Superior temporal gyrus (tissue), 1 donor: ENCODE measurements at regions not wholly inside any gene's neighbourhood (a gene's known extent, or its start where the extent isn't known, plus 50 kb on each side); places are given as distances from the start of the nearest gene placed in this dataset.
A peak's percentile ranks its signal among the peaks of the same experiment; 100 is the strongest.
"Not testable (repeated sequence)": the region's sequence is repeated elsewhere in the genome, so short reads cannot be mapped to it uniquely, and the experiment has no call there.

Source experiments
- DNase-seq: peaks from one replicate; pipeline ENCODE4 v3.0.0-alpha.2; 2016; ENCODE audit errors: extremely low spot score

DNA sequence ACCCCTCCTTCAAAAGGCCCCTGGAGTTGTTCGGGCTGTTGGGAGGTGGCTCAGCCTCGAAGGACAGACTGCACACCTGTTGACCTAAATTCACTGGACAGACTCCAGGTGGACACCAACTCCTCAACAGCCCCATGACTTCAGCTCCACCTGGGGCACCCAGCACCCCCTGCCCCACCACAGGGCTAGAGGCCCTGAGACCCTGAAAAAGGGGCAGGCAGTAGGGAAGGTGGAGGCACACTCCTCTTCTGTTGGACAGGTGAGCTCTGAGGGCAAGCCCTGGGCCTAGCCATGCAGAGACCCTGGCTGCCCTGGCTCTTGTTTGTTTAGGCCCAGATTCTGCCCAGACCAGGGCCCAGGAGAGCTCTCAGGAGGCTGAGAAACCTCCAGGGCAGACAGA, 409.7 kb upstream of the CAMK1G start:
- not testable (repeated sequence) for DNase-seq

DNA sequence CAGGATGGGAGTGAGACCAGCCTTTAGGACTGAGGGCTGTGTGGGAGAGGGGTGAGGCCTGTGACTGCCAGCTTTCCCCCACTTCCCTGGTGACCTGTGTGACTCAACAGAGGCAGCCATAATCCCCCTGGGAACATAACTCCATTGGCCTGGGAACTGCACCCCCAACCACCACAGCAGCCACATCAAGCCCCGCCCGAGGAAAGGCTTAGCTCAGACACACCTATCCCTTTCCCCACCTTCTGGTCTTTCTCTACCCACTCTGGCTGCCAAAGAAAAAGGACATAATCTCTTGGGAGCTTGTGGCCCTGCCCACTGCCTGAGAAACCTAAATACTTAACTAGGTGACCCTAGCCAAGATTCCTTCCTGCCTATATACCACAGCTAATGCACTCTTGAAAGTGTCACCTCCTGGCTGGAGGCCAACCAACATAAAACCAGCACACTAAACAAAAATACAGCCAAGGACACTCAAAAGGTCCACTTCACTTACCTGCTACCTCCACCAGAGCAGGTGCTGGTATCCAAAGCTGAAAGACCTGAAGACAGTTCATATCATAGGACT, 406.6 kb upstream of the CAMK1G start:
- no peak for DNase-seq

DNA sequence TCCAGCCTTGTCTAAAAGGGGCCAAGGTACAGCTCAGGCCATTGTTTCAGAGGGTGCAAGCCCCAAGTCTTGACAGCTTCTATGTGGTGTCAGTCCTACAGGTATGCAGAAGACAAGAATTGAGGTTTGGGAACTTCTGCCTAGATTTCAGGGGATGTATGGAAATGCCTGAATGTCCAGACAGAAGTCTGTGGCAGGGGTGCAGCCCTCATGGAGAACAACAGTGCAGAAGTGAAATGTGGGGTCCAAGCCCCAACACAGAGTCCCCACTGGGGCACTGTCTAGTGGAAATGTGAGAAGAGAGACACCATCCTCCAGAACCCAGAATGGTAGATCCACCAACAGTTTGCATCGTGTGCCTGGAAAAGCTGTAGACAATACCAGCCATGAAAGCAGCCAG, 400.3 kb upstream of the CAMK1G start:
- no peak for DNase-seq

DNA sequence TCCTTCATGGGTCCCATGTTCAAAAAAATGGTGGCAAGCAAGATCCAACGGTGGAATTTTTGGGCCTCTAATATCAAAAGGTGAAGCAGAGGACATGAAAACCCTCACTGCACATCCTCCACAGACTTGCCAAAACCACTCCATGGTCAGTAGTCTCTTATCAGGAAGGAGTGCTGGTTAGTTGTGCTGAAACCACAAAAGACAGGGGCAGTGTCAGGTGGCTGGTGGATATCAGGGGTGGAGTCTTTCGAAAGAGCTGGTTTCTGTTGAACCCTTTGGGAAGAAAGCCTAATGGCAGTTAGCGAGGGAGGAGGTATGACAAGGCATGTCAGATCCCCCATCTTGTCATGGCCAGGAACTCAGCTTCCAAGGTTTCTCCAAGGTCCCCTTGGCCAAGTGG, 395.9 kb upstream of the CAMK1G start:
- DNase-seq, result no peak

DNA sequence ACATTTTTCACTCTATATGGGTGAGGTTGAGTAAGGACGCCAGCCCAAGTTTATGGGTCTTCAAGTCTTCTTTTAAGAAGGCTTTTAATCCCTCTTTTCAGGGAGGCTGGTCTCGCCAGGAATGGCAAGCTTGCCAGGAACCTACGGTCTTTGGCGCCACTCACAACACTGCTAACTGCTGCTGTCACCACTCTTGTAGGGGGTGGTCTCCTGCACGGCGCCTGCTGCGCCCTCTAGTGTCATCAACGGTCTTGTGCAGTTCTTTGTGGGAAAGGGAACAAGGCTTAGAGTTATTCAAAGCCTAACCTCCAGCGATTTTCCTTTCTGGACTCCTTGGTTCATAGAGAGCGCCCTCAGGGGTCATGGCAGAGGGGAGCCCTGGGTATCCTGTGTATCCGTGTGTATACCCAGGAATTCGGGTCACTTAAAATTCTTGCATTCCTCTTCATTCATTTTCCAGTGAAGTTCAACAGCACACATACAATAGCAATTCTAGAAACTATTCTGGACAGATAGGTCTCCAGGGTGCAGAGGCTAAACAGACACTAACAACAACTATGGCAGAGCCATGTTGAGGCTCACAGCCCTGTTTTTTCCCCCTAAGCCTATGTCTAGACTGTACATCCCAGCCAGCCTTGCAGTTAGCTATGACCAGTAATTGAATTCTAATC, 392.8 kb upstream of the CAMK1G start:
- DNase-seq, result peak; percentile 44

DNA sequence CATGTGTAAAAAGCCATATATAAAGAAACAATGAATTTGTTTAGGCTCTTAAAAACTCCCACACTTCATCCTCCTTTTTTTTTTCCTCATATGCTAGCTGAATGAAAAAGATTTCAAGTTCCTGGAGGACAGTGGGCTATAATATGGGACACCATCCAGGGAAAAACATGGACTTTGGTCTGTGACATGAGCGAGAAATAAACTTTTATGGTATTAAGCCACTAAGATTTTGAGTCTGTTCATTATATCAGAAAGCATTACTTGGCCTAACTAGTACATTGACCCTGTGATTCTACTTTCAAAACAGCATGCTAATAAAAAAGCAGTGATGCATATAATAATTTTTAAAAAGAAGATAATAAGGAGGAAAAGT, 392.3 kb upstream of the CAMK1G start:
- DNase-seq, result no peak

DNA sequence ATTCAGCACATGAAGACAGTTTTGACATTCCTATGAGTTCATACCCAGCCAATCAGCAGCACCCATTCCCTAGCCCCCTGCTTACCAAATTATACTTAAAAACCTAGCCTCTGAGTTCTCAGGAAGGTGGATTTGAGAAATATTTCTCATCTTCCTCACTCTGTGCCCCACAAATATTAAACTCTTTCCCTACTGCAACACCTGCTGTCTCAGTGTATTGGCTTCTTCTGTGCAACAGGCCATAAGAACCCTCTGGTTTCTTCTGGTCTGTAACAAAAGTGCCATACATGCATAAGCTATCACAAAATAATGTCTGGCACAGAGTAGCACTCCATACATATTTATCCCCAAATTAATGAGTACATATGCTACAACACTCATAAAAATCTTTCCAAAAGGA, 387.4 kb upstream of the CAMK1G start:
- no peak for DNase-seq

DNA sequence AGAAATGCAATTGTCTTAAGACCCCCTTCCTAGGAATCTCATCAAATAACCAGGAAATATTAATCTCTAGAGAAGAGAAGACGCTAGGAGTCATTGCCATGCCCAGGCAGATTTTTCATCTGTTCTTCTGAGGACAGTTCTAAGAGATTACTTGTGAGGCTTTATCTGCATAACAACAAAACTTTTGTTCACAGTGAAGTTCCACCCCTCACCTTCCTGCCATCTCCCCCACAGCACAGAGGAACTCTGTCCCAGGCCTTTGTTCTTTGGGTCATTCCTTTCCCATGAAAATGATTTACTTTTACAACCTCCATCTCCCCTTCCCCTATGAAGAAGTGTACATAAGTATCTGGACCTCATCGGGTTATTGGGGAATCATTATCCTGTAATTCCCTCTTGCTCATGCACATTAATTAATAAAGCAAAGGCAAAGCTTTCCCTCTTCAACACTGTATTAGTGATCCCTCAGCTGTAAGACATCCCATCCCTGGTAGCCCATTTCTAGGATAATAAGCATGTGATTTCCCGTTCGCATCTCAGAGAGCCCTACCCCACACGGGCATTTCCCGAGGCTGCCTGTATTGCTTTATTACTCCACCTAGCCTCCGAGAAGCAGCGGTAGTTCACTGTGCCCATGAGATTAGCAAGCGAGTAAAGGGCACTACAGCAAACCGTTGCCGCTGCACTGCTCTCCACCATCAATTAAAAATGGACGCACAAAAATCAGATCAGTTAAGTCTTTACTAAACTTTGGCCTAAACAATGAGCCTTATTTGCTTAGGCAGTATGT, 384.4 kb upstream of the CAMK1G start:
- no peak for DNase-seq

DNA sequence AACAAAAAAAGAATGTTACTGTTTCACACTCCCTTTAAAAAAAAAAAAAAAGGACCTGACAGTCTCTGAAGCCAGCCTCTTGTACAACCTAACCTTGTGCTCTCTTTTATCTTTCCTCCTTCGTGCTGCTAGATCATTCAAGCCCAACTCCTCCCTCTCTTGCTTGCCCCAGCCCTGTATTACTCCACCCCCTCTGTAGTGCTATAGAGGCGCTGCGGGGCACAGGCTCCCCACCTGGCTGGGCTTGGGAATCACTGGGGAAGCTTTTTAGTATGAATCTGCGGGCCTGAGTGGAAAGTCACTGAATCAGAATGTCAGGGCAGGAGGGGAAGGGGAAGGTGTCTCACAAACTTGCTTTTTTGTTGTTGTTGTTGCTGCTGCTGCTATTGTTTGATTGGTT, 383.7 kb upstream of the CAMK1G start:
- no peak for DNase-seq

DNA sequence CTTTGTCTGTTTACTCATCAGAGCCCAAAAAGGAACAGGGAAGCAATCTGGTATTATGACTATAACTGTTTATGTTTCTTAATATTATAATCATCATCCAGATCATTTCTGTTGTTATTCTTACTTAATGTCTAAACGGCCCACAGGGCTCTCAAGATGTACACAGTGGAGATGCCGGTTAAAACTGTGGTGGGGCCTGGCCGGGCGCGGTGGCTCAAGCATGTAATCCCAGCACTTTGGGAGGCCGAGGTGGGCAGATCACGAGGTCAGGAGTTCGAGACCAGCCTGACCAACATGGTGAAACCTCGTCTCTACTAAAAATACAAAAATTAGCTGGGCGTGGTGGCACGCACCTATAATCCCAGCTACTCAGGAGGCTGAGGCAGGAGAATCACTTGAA, 381.2 kb upstream of the CAMK1G start:
- not testable (repeated sequence) for DNase-seq

DNA sequence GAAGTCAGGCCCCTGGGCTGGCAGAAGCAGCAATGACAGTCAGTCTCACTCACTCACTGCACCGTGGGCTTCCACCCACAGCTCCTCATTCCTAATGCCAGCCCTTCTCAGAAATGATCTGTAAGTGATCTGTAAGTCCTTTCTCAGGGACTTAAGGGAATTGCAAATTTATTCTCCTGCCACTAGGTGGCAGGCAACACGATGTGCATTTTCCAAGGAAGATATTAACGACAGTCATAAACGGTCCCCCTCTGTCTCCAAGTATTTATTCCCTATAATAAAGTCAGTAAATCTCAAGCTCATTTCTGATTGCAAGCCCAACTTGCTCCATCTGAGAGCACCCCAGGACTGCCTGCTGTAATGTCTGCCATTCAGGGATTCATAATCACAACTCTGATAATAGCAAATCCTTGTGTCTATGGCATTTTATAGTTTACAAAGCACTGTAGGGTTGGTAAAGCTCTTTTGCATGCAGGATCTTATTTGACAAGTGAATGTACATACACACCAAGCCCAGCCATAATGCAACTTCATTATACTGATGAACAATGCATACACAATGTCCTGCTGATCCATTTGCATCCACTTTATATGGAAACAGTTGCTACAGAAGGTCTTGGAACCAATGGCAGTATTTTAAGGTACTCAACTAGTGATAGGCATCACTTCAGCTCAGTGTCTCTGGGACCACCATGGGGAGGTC, 380.5 kb upstream of the CAMK1G start:
- peak; percentile 83 for DNase-seq

DNA sequence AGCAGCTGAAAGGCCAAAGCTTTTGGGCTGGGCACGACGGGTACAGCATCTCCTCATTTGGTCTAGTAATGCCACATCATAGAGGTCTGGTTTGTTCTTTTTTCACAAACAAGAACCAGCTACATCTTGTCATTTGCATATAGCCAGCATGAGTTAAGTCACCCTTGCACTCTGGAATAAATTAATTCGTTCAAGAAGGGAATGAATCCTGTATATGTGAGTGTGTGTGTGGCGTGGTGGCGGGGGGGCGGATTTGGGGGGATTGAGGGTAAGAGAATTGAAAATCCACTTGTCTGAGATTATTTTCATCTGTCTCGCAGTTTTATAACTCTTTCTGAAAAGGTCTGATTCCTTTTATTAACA, 380.0 kb upstream of the CAMK1G start:
- DNase-seq, result no peak

DNA sequence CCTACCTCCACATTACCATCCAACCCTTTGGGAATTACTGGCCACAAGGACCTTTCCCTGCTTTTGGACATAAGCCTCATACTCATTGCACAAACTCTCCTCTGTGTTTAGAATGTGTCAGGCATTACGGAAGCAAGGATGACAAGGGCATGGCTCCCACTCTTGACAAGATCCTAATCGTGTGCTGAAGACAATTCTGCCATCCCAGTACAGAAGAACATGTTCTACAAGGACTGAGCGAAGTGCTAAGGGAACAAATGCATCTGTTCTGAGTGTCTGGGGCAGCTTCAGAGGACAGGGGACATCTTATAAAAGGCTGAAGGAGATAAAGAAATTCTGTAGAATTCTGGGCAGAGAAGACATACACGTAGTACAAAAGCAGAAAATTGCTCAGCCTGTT, 378.5 kb upstream of the CAMK1G start:
- no peak for DNase-seq

DNA sequence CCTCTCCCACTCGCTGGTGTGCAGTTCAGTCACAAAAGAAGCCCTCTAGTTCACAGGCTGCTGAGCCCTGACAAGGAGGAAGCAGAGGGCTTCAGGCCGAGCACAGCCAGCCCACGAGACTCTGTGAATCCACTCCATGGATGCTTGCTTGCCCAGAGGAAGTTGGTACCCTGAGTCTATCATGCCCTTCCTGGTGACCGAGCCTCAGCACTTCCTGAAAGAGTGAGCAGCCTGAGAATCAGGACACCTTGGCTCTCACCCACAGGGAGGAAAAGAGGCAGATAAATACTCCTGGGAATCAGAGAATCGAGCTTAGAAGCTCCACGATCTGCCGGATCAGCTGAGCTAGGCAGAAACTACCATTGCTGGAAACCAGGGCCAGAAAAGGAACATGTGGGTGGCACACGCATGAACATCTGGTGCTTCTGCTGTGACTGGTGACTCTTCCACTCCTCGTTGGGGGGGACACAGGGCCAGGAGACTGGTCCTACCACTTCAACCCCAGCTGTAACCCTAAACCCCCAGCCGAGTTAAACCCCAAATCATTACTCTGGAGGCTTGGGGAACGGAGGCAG, 376.3 kb upstream of the CAMK1G start:
- peak; percentile 59 for DNase-seq

DNA sequence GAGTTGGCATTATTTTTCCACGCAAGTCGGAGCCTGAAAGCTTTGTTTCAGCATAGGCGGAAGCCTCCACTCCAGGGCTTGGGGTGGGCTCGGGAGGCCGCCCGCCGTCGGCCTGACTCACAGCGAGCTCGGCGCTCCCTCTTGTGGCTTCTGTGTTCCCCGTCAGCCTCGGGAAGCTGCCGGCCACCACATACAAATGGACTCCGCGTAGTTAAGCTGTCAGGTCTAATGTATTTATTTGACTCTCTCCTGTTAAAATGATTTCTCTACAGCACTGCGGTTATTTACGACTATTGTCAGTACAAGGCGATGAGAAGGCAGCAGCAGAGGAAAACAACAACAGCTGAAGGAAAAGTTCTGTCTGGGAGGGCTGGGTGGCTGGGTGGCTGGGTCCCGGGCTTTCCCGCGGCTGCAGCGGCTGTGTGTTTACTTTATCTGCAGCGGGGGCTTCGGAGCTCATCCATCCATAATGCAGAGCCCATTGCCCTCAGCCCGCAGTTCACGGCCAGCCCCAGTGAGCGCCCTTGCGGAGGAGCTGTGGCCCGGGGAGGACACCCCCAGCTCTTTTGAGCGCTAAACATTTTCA, 375.7 kb upstream of the CAMK1G start:
- peak; percentile 81 for DNase-seq

DNA sequence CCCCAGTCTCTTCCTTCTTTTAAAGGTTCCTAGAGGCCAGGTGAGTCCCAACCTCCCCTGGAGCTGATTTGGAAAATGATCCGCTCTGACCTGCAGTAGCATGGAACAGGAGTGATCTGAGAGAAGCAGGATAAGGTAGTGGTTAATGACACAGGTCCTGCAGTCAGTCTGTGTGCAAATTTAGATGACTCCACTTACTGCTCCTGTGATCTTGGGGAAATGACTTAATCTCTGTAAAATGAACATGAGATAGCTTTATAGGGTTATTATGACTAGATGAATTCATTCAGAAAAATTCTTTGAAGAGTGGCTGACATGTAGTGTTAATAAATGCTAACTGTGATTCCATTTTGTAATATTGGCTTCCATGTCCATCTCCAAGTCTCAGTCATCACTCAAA, 374.9 kb upstream of the CAMK1G start:
- no peak for DNase-seq

DNA sequence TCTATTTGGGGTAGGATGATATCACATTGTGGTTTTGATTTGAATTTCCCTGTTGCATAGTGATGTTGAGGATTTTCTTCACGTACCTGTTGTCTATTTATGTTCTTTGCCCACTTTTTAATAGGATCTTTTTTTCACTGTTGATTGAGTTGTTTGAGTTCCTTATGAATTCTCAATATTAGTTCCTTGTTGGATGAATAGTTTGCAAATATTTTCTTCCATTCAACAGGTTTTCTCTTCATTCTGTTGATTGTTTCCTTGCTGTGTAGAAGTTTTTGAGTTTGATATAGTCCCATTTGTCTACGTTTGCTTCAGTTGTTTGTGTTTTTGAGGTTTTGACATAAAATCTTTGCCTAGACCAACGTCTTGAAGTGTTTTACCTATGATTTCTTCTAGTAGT, 369.5 kb upstream of the CAMK1G start:
- no peak for DNase-seq

DNA sequence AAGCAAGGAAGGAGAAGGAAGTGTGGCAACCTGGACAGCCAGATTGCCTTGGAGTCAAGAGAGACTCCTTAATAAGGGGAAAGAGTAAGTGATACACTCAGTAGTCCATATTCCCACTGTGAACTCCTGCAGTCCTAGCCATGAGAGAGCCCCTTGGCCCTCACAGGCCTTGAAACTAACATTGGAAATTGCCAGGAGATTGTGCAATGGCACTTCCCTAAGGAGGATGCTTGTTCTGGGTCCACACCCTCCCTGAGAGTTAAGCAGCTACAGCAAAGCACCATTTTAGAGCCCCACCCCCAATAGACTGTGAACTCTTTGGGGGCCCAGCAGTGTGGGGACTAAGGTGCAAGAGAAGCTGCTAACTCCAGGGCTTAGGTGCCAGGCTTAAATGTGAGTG, 367.7 kb upstream of the CAMK1G start:
- DNase-seq, result no peak

DNA sequence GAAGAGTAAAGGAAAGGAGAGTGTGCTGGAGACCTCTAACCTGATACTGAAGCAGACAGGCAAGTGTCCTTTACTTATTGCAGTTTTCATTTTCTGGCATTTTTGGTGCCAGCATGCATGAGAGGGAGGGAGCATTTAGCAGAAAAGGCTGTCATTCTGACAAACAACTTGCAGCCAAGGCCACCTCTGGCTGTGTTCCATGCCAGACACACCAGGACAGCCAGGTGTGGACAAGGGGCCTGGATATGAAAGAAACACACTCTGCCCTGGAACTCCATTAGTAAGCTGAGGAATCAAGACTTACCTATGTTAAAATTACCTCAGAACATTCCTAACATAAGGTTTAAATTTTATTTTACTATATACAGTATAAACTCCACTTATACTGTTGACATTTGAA, 365.4 kb upstream of the CAMK1G start:
- no peak for DNase-seq

DNA sequence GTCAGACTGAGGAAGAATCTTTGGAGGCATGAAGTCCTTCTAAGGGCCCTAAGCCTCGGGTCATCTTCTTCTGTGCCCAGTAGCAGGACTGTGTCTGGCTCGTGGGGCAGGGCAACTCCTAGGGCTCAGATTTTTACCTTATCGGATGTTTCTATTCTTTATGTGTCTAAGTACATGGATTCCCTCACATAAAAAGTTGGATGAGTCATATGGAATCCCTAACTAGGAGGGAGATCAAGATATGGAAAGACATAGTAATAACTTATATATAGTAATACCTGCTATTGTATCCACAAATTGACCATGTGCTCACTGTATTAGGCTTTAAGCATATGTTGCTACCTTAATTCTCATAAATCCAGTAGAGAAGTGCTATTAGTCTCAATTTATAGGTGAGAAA, 364.5 kb upstream of the CAMK1G start:
- no peak for DNase-seq

DNA sequence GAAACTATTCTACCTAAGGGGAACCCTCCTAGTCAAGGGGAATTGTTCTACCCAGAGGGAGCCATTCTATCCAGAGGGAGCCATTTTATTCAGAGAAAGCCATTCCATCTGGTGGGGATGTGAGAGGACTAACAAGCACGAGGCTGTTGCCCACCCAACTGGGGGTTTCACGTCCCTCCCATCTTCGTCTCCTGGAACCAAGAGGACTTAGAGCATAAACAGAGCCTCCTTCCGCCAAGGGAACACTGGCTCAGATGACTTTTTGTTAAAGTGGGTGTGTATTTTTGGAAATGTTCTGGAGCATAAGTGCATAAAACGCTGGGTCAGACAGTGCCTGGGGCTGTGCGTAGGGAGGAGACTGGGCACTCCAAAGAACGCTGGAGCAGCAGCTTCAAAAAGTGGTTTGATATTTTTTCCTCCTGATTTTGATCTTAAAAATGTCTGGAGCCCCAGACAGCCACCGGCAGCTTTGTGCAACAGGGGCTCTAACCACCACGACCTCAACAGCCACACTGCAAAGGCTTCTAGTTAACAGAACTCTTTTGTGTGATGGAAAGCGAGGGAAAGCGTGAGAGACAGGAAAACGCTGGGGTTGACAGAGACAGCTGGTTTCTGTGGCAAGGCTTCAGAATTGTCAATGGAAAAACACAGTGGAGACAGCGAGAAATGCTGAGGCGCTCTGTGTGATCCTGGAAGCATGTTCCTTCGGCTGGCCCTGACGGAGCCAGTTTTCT, 363.6 kb upstream of the CAMK1G start:
- DNase-seq, result peak; percentile 77
